Astrocyte (in vitro differentiated cells and primary cell): ENCODE measurements at regions not wholly inside any gene's neighbourhood (a gene's known extent, or its start where the extent isn't known, plus 50 kb on each side); places are given as distances from the start of the nearest gene placed in this dataset.

ENCODE experiments used
- DNase-seq: peaks from one replicate; pipeline ENCODE4 v3.0.0-alpha.2; 2010; ENCODE audit warnings: low read depth
- FAIRE-seq: peaks from 2 replicates; lab custom pipeline; 2011; peaks lifted over from hg19 to GRCh38; lab: Jason Lieb, UNC
- H2AFZ ChIP-seq: 2 replicates; pipeline ENCODE4 v1.6.0; 2012; ENCODE audit warnings: low read depth, low read length, inconsistent platforms
- H3K27ac ChIP-seq: 2 replicates; pipeline ENCODE4 v1.5.1; 2011; ENCODE audit warnings: low read depth, low read length, inconsistent platforms
- H3K27me3 ChIP-seq: 2 replicates; pipeline ENCODE4 v1.6.0; 2011; ENCODE audit warnings: low read length, inconsistent platforms; ENCODE audit not compliant: insufficient read depth
- H3K36me3 ChIP-seq: 2 replicates; pipeline ENCODE4 v1.5.1; 2011; ENCODE audit warnings: low read length, inconsistent platforms; ENCODE audit not compliant: insufficient read depth
- H3K4me1 ChIP-seq: 2 replicates; pipeline ENCODE4 v1.5.1; 2011; ENCODE audit warnings: low read length, inconsistent platforms; ENCODE audit not compliant: insufficient read depth
- H3K4me2 ChIP-seq: 2 replicates; pipeline ENCODE4 v1.6.0; 2012; ENCODE audit warnings: low read length, inconsistent platforms
- H3K4me3 ChIP-seq: 2 replicates; pipeline ENCODE4 v1.5.1; 2011; ENCODE audit warnings: low read depth, mild to moderate bottlenecking, low read length, inconsistent platforms; ENCODE audit not compliant: insufficient read depth
- H3K79me2 ChIP-seq: 2 replicates; pipeline ENCODE4 v1.6.0; 2012; ENCODE audit warnings: mild to moderate bottlenecking, low read length, inconsistent platforms; ENCODE audit not compliant: insufficient read depth
- H3K9ac ChIP-seq: 2 replicates; pipeline ENCODE4 v1.6.0; 2012; ENCODE audit warnings: mild to moderate bottlenecking, low read length, inconsistent platforms
- H3K9me3 ChIP-seq: 2 replicates; pipeline ENCODE4 v1.5.1; 2012; ENCODE audit warnings: low read depth, mild to moderate bottlenecking, low read length, inconsistent platforms; ENCODE audit not compliant: insufficient read depth
- H4K20me1 ChIP-seq: 2 replicates; pipeline ENCODE4 v1.6.0; 2012; ENCODE audit warnings: low read length, inconsistent platforms; ENCODE audit not compliant: insufficient read depth
- H3K27ac Mint-ChIP-seq: one replicate; pipeline ENCODE4 v1.8.0; 2021; ENCODE audit warnings: mild to moderate bottlenecking, mixed read lengths; ENCODE audit not compliant: unreplicated experiment
- H3K27me3 Mint-ChIP-seq: one replicate; pipeline ENCODE4 v1.8.0; 2021; ENCODE audit warnings: low read depth, mixed read lengths; ENCODE audit not compliant: unreplicated experiment
- H3K36me3 Mint-ChIP-seq: one replicate; pipeline ENCODE4 v1.8.0; 2021; ENCODE audit warnings: low read depth, mixed read lengths; ENCODE audit not compliant: unreplicated experiment
- H3K4me1 Mint-ChIP-seq: one replicate; pipeline ENCODE4 v1.8.0; 2021; ENCODE audit warnings: low read depth, mixed read lengths; ENCODE audit not compliant: unreplicated experiment
- H3K4me3 Mint-ChIP-seq: one replicate; pipeline ENCODE4 v1.8.0; 2021; ENCODE audit warnings: mild to moderate bottlenecking, moderate library complexity, mixed read lengths; ENCODE audit not compliant: unreplicated experiment
- H3K9me3 Mint-ChIP-seq: one replicate; pipeline ENCODE4 v1.8.0; 2021; ENCODE audit warnings: mild to moderate bottlenecking, mixed read lengths; ENCODE audit not compliant: unreplicated experiment
- EZH2 ChIP-seq: IDR thresholded peaks from 2 replicates; pipeline ENCODE4 v1.6.1; 2012; ENCODE audit warnings: mild to moderate bottlenecking, low read length, inconsistent platforms; ENCODE audit not compliant: insufficient read depth
- TF ChIP-seq, protein P1 (sequence below): IDR thresholded peaks from 2 replicates; pipeline ENCODE4 v1.5.1; 2011; ENCODE audit warnings: low read depth, mild to moderate bottlenecking, inconsistent platforms, low read length, moderate library complexity; ENCODE audit not compliant: insufficient read depth

DNA sequence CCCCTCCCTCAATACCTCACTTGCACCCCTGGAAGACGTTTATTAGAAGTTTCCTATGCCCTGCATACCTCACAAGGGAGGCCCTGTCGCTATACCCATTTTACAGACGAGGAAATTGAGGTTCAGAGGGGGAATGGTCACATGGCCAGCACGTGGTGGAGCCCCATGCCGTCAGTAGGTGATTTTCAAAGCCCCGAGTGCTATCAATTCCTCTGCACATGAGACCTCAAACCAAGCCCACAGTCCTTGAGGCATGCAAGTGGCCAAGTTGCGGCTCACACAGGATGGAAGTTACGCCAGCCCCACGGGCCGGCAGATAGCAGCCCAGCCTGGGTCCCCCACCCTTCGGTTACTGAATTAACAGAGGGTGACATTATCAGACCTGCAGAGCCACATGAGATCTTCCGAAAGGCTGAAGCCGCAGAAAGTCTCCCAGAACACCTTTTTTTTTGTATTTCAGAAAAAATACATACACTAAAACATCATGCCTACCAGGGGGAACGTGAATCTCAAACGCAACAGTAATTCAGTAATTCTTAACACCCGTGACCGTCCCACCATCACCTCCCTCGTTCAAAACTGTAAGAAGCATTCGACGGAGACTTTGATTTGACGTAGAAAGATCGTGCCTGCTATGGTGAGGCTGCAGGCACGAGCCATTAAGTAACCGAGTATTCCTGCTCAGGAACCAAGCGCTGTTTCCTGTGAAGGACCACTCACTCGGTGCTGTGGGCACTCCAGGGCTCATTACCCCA, 129.0 kb downstream of the RFLNA start:
- Histone ChIP-seq H3K36me3 (peaks cover 7% of the 10 kb centered on the region), H4K20me1 (peaks cover 38% of the 10 kb centered on the region), H3K4me2 (peak overlapping the region; percentile 84), H3K27me3 (no peaks in the 10 kb centered on the region), H3K27ac (peak overlapping the region; percentile 95), H2AFZ (no peak overlapping the region), H3K4me3 (no peak overlapping the region), H3K4me1 (peaks cover 48% of the 10 kb centered on the region), H3K9me3 (no peaks in the 10 kb centered on the region), H3K79me2 (peaks cover 22% of the 10 kb centered on the region), H3K9ac (peak overlapping the region; percentile 84)
- no peak for DNase-seq
- Mint-ChIP-seq H3K27me3 (no peaks in the 10 kb centered on the region), H3K4me3 (no peak overlapping the region), H3K36me3 (peaks cover 18% of the 10 kb centered on the region), H3K4me1 (peaks cover 22% of the 10 kb centered on the region), H3K27ac (peak overlapping the region; percentile 55), H3K9me3 (no peaks in the 10 kb centered on the region)
- FAIRE-seq: no peak
- TF ChIP-seq EZH2: no peak
- TF ChIP-seq, protein P1, sequence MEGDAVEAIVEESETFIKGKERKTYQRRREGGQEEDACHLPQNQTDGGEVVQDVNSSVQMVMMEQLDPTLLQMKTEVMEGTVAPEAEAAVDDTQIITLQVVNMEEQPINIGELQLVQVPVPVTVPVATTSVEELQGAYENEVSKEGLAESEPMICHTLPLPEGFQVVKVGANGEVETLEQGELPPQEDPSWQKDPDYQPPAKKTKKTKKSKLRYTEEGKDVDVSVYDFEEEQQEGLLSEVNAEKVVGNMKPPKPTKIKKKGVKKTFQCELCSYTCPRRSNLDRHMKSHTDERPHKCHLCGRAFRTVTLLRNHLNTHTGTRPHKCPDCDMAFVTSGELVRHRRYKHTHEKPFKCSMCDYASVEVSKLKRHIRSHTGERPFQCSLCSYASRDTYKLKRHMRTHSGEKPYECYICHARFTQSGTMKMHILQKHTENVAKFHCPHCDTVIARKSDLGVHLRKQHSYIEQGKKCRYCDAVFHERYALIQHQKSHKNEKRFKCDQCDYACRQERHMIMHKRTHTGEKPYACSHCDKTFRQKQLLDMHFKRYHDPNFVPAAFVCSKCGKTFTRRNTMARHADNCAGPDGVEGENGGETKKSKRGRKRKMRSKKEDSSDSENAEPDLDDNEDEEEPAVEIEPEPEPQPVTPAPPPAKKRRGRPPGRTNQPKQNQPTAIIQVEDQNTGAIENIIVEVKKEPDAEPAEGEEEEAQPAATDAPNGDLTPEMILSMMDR: no peak

DNA sequence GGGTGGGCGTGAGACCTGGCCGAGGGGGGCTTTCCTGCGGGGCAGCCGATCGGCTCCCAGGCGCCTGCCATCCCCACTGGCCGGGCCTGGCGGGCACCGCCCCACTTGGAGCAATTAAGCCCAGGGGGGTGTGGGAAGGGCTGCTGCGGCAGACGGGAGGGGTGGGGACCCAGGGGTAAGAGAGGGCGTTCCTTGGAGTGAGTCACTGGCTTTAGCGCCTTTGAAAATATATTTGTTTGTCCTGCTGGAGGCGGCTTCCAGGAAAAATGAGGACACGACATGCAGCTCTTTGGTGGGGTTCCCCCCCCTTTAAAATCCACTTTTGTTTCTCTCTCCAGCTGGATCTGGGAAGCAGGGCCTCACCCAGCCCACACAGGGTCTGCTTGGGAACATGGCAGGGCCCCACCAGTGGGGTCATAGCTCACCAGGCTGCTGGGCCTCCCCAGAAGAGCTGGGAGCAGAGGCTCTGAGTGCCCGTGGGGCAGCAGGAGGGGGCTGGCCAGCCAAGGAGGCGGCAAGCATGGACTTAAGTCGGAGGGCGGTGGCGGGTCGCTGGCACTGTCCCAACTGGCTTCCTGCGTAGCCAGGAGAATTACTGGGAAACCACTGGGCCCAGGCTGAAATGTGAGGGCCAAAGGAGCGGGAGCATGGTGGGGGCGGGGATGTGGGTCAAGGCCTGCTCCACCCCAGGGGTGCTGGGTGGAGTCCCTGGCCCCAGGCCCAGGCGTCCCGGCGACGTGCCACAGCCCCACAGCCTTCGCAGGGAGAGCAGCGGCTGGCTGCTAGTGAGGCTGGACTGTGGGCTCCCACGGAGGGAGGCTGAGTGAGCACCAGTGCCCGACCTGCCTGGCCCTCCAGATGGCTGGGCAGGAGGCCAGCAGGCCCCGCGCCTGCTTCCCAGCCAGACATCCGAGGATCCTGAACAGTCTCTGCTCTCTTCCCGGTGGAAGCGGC, 128.0 kb downstream of the RFLNA start:
- peaks cover 12% of the 10 kb centered on the region for H3K4me1 Mint-ChIP-seq
- no peaks in the 10 kb centered on the region for H3K9me3 Mint-ChIP-seq
- Histone ChIP-seq H3K27me3 (no peaks in the 10 kb centered on the region), H3K4me3 (peak overlapping the region; percentile 18), H3K27ac (peak overlapping the region; percentile 95), H2AFZ (no peak overlapping the region), H3K4me1 (peaks cover 37% of the 10 kb centered on the region), H3K9me3 (no peaks in the 10 kb centered on the region), H3K36me3 (peaks cover 10% of the 10 kb centered on the region), H3K4me2 (peak overlapping the region; percentile 84), H4K20me1 (peaks cover 35% of the 10 kb centered on the region), H3K79me2 (peaks cover 29% of the 10 kb centered on the region), H3K9ac (peak overlapping the region; percentile 84)
- no peak overlapping the region for H3K27ac Mint-ChIP-seq
- peaks cover 20% of the 10 kb centered on the region for H3K36me3 Mint-ChIP-seq
- H3K4me3 Mint-ChIP-seq: no peak overlapping the region
- FAIRE-seq: no peak
- DNase-seq: peak; percentile 94
- H3K27me3 Mint-ChIP-seq: no peaks in the 10 kb centered on the region
- no peak for TF ChIP-seq EZH2
- TF ChIP-seq, protein P1: no peak
